D721Med (cell line): ENCODE measurements at regions not wholly inside any gene's neighbourhood (a gene's known extent, or its start where the extent isn't known, plus 50 kb on each side); places are given as distances from the start of the nearest gene placed in this dataset.

ENCODE experiments used
- DNase-seq: peaks from one replicate; pipeline ENCODE4 v3.0.0; 2011; ENCODE audit warnings: low spot score; ENCODE audit not compliant: insufficient read length
- FAIRE-seq: peaks from 2 replicates; lab custom pipeline; 2011; peaks lifted over from hg19 to GRCh38; lab: Jason Lieb, UNC
- TF ChIP-seq, protein P1 (sequence below): IDR thresholded peaks from 2 replicates; pipeline ENCODE4 v1.5.1; 2012; ENCODE audit warnings: mild to moderate bottlenecking, control low read depth; ENCODE audit not compliant: insufficient read depth; ENCODE audit errors: missing control alignments

DNA sequence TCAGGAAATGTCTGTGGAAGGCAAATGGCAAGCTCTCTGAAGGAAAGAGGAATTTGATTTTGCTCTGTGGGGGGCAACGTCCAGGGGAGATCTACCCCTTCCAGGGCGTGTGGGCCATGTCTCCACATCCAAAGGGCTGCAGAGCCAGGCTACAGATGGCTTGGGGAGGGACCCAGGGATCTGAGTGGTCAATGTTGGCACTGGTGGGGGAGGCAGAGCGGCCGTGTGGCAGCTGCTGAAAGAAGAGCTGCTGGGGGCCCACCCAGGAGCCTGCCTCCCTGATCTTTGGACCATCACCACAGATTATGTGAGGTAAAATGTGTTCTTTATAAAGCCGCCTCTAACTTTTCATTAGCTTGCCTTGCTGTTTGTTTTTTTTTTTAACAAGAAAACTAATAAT, 144.1 kb downstream of the HERPUD2 start:
- FAIRE-seq (no peak), DNase-seq (no peak)
- TF ChIP-seq, protein P1, sequence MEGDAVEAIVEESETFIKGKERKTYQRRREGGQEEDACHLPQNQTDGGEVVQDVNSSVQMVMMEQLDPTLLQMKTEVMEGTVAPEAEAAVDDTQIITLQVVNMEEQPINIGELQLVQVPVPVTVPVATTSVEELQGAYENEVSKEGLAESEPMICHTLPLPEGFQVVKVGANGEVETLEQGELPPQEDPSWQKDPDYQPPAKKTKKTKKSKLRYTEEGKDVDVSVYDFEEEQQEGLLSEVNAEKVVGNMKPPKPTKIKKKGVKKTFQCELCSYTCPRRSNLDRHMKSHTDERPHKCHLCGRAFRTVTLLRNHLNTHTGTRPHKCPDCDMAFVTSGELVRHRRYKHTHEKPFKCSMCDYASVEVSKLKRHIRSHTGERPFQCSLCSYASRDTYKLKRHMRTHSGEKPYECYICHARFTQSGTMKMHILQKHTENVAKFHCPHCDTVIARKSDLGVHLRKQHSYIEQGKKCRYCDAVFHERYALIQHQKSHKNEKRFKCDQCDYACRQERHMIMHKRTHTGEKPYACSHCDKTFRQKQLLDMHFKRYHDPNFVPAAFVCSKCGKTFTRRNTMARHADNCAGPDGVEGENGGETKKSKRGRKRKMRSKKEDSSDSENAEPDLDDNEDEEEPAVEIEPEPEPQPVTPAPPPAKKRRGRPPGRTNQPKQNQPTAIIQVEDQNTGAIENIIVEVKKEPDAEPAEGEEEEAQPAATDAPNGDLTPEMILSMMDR = no peak

GRCh38 chr7:35549781-35550180, 145.2 kb downstream of the HERPUD2 start:
- FAIRE-seq (no peak), DNase-seq (no peak)
- TF ChIP-seq, protein P1 = no peak

GRCh38 chr7:35548291-35548690, 146.6 kb downstream of the HERPUD2 start:
- DNase-seq (no peak), FAIRE-seq (no peak)
- TF ChIP-seq, protein P1 = no peak

DNA sequence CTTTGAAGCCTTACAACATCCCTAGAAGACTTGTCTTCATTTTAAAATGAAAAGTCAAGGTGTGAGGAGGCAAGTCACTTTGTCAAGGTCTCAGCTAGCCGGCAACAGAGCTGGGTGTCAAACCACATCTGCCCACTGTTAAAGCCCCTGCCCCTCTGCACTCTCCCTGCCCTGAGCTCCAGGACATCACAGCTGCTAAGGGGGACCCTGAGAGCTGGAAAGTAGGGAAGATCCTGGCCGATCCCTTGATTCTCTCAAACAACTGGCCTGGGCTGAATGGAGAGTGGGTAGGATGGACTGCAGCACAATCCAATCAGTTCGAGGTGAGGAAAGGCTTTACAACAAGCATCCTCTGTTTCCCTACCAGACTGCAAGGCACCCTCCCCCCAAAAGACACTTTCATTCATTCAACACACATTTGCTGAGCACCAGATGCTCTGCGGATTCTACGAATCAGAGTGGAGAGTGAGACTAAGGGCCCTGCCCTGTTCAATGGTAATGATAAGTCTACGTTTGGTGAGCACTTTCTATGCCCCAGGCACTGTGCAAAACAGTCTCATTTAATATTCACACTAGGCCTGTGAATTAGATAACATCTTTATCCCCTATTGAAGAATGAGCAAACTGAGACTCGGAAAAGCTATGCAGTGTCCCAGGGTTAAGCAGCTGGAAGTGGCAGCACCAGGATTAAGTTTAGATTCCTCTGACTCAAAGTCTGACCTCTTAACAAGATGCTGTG, 148.1 kb downstream of the HERPUD2 start:
- FAIRE-seq (no peak), DNase-seq (no peak)
- TF ChIP-seq, protein P1 = no peak

GRCh38 chr7:35545831-35546230, 149.1 kb downstream of the HERPUD2 start:
- FAIRE-seq (no peak), DNase-seq (no peak)
- TF ChIP-seq, protein P1 = no peak

GRCh38 chr7:35544028-35544742, 150.8 kb downstream of the HERPUD2 start:
- FAIRE-seq (no peak), DNase-seq (no peak)
- TF ChIP-seq, protein P1 = no peak
